MCF 10A (cell line): ENCODE measurements at regions not wholly inside any gene's neighbourhood (a gene's known extent, or its start where the extent isn't known, plus 50 kb on each side); places are given as distances from the start of the nearest gene placed in this dataset.

ENCODE experiments used
- BruUV-seq: library from RNA; stranded (reverse); fragments of 400-500 nt; replicated peaks from 2 replicates; lab custom pipeline; 2021; lab: Mats Ljungman, UMichigan
- CTCF ChIA-PET: fragments of 300-600 bp; sonication (Branson Sonifier 250); formaldehyde crosslinking; extraction: SDS; loops from one replicate; lab custom pipeline; 2021; ENCODE audit warnings: antibody characterized with exemption, inconsistent platforms; lab: Yijun Ruan, JAX
- POLR2A ChIA-PET: fragments of 300-600, 350-650 bp; sonication (Branson Sonifier 250); formaldehyde crosslinking; extraction: SDS; loops from one replicate; lab custom pipeline; 2020; ENCODE audit warnings: antibody characterized with exemption, inconsistent platforms; lab: Yijun Ruan, JAX
- DNase-seq: peaks from one replicate; pipeline ENCODE4 v3.0.0-alpha.2; 2018; ENCODE audit not compliant: unreplicated experiment
- H3K27ac Mint-ChIP-seq: one replicate; pipeline ENCODE4 v1.8.0; 2022; ENCODE audit warnings: mild to moderate bottlenecking, low read depth, mixed read lengths; ENCODE audit not compliant: unreplicated experiment
- H3K27me3 Mint-ChIP-seq: one replicate; pipeline ENCODE4 v1.8.0; 2022; ENCODE audit warnings: mixed read lengths; ENCODE audit not compliant: insufficient read depth, unreplicated experiment
- H3K36me3 Mint-ChIP-seq: one replicate; pipeline ENCODE4 v1.8.0; 2022; ENCODE audit warnings: mild to moderate bottlenecking, moderate library complexity, mixed read lengths; ENCODE audit not compliant: insufficient read depth, unreplicated experiment
- H3K4me1 Mint-ChIP-seq: one replicate; pipeline ENCODE4 v1.8.0; 2022; ENCODE audit warnings: mixed read lengths; ENCODE audit not compliant: insufficient read depth, unreplicated experiment
- H3K4me3 Mint-ChIP-seq: one replicate; pipeline ENCODE4 v1.8.0; 2022; ENCODE audit warnings: mild to moderate bottlenecking, moderate library complexity, mixed read lengths; ENCODE audit not compliant: unreplicated experiment
- H3K9me3 Mint-ChIP-seq: one replicate; pipeline ENCODE4 v1.8.0; 2022; ENCODE audit warnings: mixed read lengths; ENCODE audit not compliant: unreplicated experiment
- CTCF ChIP-seq: fragments of 200-600 bp; IDR thresholded peaks from one replicate; pipeline ENCODE4 v1.8.0; 2022; ENCODE audit warnings: antibody characterized with exemption, mild to moderate bottlenecking; ENCODE audit not compliant: unreplicated experiment
- intact Hi-C: fragments of 100-400 bp; cut with micrococcal nuclease; formaldehyde crosslinking; loops from 2 replicates; pipeline ENCODE4 v1.14.1; 2022

GRCh38 chr7:53642361-53642760 lies 606.9 kb downstream of the POM121L12 start:
- H3K27ac Mint-ChIP-seq = no peak overlapping the region
- H3K4me3 Mint-ChIP-seq = no peak overlapping the region
- H3K27me3 Mint-ChIP-seq = peaks cover 86% of the 10 kb centered on the region
- no peaks in the 10 kb centered on the region for H3K36me3 Mint-ChIP-seq
- CTCF ChIA-PET = no interaction called here
- intact Hi-C loops = no loop called here
- no peaks in the 10 kb centered on the region for H3K4me1 Mint-ChIP-seq
- no peak for DNase-seq
- POLR2A ChIA-PET = no interaction called here
- no peak for TF ChIP-seq CTCF
- H3K9me3 Mint-ChIP-seq = no peaks in the 10 kb centered on the region
- no TSS peak for BruUV-seq

GRCh38 chr7:53642866-53643265 lies 607.4 kb downstream of the POM121L12 start:
- no peak for TF ChIP-seq CTCF
- Mint-ChIP-seq H3K9me3 (no peaks in the 10 kb centered on the region), H3K27me3 (peaks cover 86% of the 10 kb centered on the region), H3K4me1 (no peaks in the 10 kb centered on the region), H3K36me3 (no peaks in the 10 kb centered on the region), H3K4me3 (no peak overlapping the region), H3K27ac (no peak overlapping the region)
- ChIA-PET CTCF (no interaction called here), POLR2A (no interaction called here)
- no TSS peak for BruUV-seq
- intact Hi-C loops = no loop called here
- no peak for DNase-seq

- H3K4me3 Mint-ChIP-seq = no peak overlapping the region
- no TSS peak for BruUV-seq
- TF ChIP-seq CTCF = no peak
- ChIA-PET CTCF (no interaction called here), POLR2A (no interaction called here)
- intact Hi-C loops = no loop called here
- H3K27ac Mint-ChIP-seq = no peak overlapping the region
- DNase-seq = no peak
- H3K36me3 Mint-ChIP-seq = no peaks in the 10 kb centered on the region
- H3K27me3 Mint-ChIP-seq = peaks cover 59% of the 10 kb centered on the region
- no peaks in the 10 kb centered on the region for H3K4me1 Mint-ChIP-seq
- no peaks in the 10 kb centered on the region for H3K9me3 Mint-ChIP-seq
Measured at GRCh38 chr7:53656881-53657280, 621.4 kb downstream of the POM121L12 start.

- no peak overlapping the region for H3K27ac Mint-ChIP-seq
- DNase-seq = no peak
- BruUV-seq = no TSS peak
- no peaks in the 10 kb centered on the region for H3K9me3 Mint-ChIP-seq
- H3K4me1 Mint-ChIP-seq = no peaks in the 10 kb centered on the region
- TF ChIP-seq CTCF = no peak
- ChIA-PET CTCF (no interaction called here), POLR2A (no interaction called here)
- intact Hi-C loops = no loop called here
- H3K4me3 Mint-ChIP-seq = no peak overlapping the region
- no peaks in the 10 kb centered on the region for H3K36me3 Mint-ChIP-seq
- peaks cover 65% of the 10 kb centered on the region for H3K27me3 Mint-ChIP-seq
Measured at GRCh38 chr7:53657586-53657985, 622.2 kb downstream of the POM121L12 start.
